ENCODE measurements at regions not wholly inside any gene's neighbourhood (a gene's known extent, or its start where the extent isn't known, plus 50 kb on each side); places are given as distances from the start of the nearest gene placed in this dataset.
A peak's percentile ranks its signal among the peaks of the same experiment; 100 is the strongest.

DNA sequence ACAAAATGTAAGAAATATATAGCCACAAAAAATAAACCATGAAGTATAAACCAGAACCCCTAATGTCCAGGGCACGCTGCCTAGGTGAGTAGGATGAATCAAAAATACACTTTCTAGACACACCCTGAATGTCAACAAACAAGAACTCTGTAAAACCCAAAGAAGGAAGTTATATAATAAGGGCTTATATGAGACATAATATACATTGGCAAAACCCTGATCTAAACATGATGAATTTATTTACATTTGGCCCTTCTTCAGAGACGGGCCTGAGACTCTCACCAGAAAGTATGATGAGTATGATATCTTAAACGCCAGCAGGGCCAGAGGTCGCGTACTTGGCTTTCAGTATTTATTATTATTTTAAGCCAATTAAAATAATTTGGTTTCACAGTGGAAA is 125.1 kb upstream of the FST start:
- Histone ChIP-seq H3K79me2 (ENCODE audit: control insufficient read depth, insufficient read depth, low read length) (no peaks in the 10 kb centered on the region), H3K27me3 (ENCODE audit: control insufficient read depth, extremely low read depth, insufficient read depth, low read length) (no peaks in the 10 kb centered on the region), H3K9me3 (ENCODE audit: control insufficient read depth, low read depth, low read length) (no peaks in the 10 kb centered on the region), H3K4me1 (ENCODE audit: control insufficient read depth, extremely low read depth, insufficient read depth, low read length) (peaks cover 24% of the 10 kb centered on the region), H3K27ac (ENCODE audit: control insufficient read depth, insufficient read depth, low read length) (no peak overlapping the region), H3K36me3 (ENCODE audit: control insufficient read depth in 2 of 2, extremely low read depth in 1 of 2, insufficient read depth in 2 of 2, low read length in 2 of 2) (peaks cover 0 to 4% of the 10 kb centered on the region in 2 experiments), H3K4me3 (ENCODE audit: control insufficient read depth in 2 of 3, extremely low read depth in 1 of 3, insufficient read depth in 2 of 3, low read depth in 1 of 3, low read length in 3 of 3) (no peak overlapping the region), H3K9me1 (ENCODE audit: control insufficient read depth, extremely low read depth, insufficient read depth, low read length) (no peaks in the 10 kb centered on the region), H2AFZ (ENCODE audit: control insufficient read depth, low read length) (no peak overlapping the region), H3K4me2 (ENCODE audit: control insufficient read depth, extremely low read depth, insufficient read depth, low read depth, low read length) (no peak overlapping the region), H4K20me1 (ENCODE audit: control insufficient read depth, extremely low read depth, insufficient read depth, low read length) (no peaks in the 10 kb centered on the region), H3K9ac (ENCODE audit: control insufficient read depth, extremely low read depth, insufficient read depth, low read length) (no peak overlapping the region)
- dilution Hi-C loops (cut with MboI; ENCODE audit: extremely low pct_ligation_motif_present, low sequenced_read_pairs): no loop called here
- DNase-seq (ENCODE audit: low read depth, low spot score) (no peak), FAIRE-seq (no peak)
- TF ChIP-seq, protein P1, sequence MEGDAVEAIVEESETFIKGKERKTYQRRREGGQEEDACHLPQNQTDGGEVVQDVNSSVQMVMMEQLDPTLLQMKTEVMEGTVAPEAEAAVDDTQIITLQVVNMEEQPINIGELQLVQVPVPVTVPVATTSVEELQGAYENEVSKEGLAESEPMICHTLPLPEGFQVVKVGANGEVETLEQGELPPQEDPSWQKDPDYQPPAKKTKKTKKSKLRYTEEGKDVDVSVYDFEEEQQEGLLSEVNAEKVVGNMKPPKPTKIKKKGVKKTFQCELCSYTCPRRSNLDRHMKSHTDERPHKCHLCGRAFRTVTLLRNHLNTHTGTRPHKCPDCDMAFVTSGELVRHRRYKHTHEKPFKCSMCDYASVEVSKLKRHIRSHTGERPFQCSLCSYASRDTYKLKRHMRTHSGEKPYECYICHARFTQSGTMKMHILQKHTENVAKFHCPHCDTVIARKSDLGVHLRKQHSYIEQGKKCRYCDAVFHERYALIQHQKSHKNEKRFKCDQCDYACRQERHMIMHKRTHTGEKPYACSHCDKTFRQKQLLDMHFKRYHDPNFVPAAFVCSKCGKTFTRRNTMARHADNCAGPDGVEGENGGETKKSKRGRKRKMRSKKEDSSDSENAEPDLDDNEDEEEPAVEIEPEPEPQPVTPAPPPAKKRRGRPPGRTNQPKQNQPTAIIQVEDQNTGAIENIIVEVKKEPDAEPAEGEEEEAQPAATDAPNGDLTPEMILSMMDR (optimal IDR thresholded peaks at IDR 0.05 in 1 of 3, IDR thresholded peaks at IDR 0.05 in 1 of 3, conservative IDR thresholded peaks at IDR 0.05 in 1 of 3; ENCODE audit: extremely low read depth in 1 of 3, insufficient read depth in 2 of 3, low read length in 3 of 3): no peak
- TF ChIP-seq EZH2 (IDR thresholded peaks at IDR 0.05; ENCODE audit: low read length): no peak

DNA sequence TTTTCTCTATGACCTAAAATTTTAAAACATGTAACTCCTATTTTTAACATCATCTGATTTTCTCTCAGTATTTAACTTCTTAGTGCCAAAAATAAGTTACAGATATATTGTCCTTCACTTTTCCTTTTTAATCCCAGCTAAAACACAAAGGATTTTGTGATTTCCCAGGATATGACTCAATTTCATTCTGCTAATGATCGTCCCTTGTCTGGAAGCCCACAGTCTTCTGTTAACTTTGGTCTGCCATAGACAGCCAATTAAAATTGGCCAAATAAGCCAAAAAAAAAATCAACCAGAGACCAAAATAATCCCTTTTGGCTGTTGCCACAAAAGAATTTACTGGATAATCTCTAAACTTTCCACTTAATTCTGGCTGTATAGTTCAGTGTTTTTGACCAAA is 124.5 kb upstream of the FST start:
- no peak overlapping the region for H3K4me2 ChIP-seq (ENCODE audit: control insufficient read depth, extremely low read depth, insufficient read depth, low read depth, low read length)

More for the DNA sequence above, 124.5 kb upstream of the FST start:
- Histone ChIP-seq H3K79me2 (ENCODE audit: control insufficient read depth, insufficient read depth, low read length) (no peaks in the 10 kb centered on the region), H3K4me1 (ENCODE audit: control insufficient read depth, extremely low read depth, insufficient read depth, low read length) (peaks cover 31% of the 10 kb centered on the region), H3K4me3 (ENCODE audit: control insufficient read depth in 2 of 3, extremely low read depth in 1 of 3, insufficient read depth in 2 of 3, low read depth in 1 of 3, low read length in 3 of 3) (no peak overlapping the region), H3K9me3 (ENCODE audit: control insufficient read depth, low read depth, low read length) (no peaks in the 10 kb centered on the region), H3K36me3 (ENCODE audit: control insufficient read depth in 2 of 2, extremely low read depth in 1 of 2, insufficient read depth in 2 of 2, low read length in 2 of 2) (peaks cover 0 to 4% of the 10 kb centered on the region in 2 experiments), H4K20me1 (ENCODE audit: control insufficient read depth, extremely low read depth, insufficient read depth, low read length) (no peaks in the 10 kb centered on the region), H3K9me1 (ENCODE audit: control insufficient read depth, extremely low read depth, insufficient read depth, low read length) (no peaks in the 10 kb centered on the region), H2AFZ (ENCODE audit: control insufficient read depth, low read length) (no peak overlapping the region), H3K27me3 (ENCODE audit: control insufficient read depth, extremely low read depth, insufficient read depth, low read length) (no peaks in the 10 kb centered on the region), H3K27ac (ENCODE audit: control insufficient read depth, insufficient read depth, low read length) (no peak overlapping the region), H3K9ac (ENCODE audit: control insufficient read depth, extremely low read depth, insufficient read depth, low read length) (no peak overlapping the region)
- dilution Hi-C loops (cut with MboI; ENCODE audit: extremely low pct_ligation_motif_present, low sequenced_read_pairs): no loop called here
- TF ChIP-seq, protein P1 (optimal IDR thresholded peaks at IDR 0.05 in 1 of 3, IDR thresholded peaks at IDR 0.05 in 1 of 3, conservative IDR thresholded peaks at IDR 0.05 in 1 of 3; ENCODE audit: extremely low read depth in 1 of 3, insufficient read depth in 2 of 3, low read length in 3 of 3): no peak
- no peak for TF ChIP-seq EZH2 (IDR thresholded peaks at IDR 0.05; ENCODE audit: low read length)
- peak; percentile 26 for FAIRE-seq
- DNase-seq (ENCODE audit: low read depth, low spot score): no peak

Data from keratinocyte (primary cell).